ENCODE measurements at regions not wholly inside any gene's neighbourhood (a gene's known extent, or its start where the extent isn't known, plus 50 kb on each side); places are given as distances from the start of the nearest gene placed in this dataset.

- no peak for DNase-seq (ENCODE audit: low spot score)
- no peaks in the 10 kb centered on the region for H4K20me1 ChIP-seq (ENCODE audit: insufficient read depth, poor library complexity, severe bottlenecking)
- no peak overlapping the region for H3K4me2 ChIP-seq
- no peak for TF ChIP-seq EZH2phosphoT487 (IDR thresholded peaks at IDR 0.05; ENCODE audit: low read depth, severe bottlenecking, unreplicated experiment)
- TF ChIP-seq, protein P1, sequence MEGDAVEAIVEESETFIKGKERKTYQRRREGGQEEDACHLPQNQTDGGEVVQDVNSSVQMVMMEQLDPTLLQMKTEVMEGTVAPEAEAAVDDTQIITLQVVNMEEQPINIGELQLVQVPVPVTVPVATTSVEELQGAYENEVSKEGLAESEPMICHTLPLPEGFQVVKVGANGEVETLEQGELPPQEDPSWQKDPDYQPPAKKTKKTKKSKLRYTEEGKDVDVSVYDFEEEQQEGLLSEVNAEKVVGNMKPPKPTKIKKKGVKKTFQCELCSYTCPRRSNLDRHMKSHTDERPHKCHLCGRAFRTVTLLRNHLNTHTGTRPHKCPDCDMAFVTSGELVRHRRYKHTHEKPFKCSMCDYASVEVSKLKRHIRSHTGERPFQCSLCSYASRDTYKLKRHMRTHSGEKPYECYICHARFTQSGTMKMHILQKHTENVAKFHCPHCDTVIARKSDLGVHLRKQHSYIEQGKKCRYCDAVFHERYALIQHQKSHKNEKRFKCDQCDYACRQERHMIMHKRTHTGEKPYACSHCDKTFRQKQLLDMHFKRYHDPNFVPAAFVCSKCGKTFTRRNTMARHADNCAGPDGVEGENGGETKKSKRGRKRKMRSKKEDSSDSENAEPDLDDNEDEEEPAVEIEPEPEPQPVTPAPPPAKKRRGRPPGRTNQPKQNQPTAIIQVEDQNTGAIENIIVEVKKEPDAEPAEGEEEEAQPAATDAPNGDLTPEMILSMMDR (IDR thresholded peaks at IDR 0.05; ENCODE audit: poor library complexity): no peak
- TF ChIP-seq EZH2 (IDR thresholded peaks at IDR 0.05; ENCODE audit: borderline replicate concordance): no peak
- H3K9me3 ChIP-seq (ENCODE audit: low read depth): no peaks in the 10 kb centered on the region
- no peak overlapping the region for H2AFZ ChIP-seq
- no peaks in the 10 kb centered on the region for H3K79me2 ChIP-seq
- peaks cover 17% of the 10 kb centered on the region for H3K27me3 ChIP-seq
- 80% methylated on average over 8 of the region's 8 CpGs for WGBS (ENCODE audit: low lambda C conversion rate, missing lambda C conversion rate)
- H3K9me2 ChIP-seq (replicated peaks; ENCODE audit: insufficient read depth): no peaks in the 10 kb centered on the region
- no peaks in the 10 kb centered on the region for H3K36me3 ChIP-seq (replicated peaks; ENCODE audit: insufficient read depth, low read depth)
- no peak overlapping the region for H3K4me3 ChIP-seq
- H3K27ac ChIP-seq: no peak overlapping the region
- peaks cover 17% of the 10 kb centered on the region for H3K4me1 ChIP-seq (ENCODE audit: insufficient read depth)
These were observed 250.4 kb upstream of the SIX2 start for GRCh38 chr2:45259547-45260160.

DNA sequence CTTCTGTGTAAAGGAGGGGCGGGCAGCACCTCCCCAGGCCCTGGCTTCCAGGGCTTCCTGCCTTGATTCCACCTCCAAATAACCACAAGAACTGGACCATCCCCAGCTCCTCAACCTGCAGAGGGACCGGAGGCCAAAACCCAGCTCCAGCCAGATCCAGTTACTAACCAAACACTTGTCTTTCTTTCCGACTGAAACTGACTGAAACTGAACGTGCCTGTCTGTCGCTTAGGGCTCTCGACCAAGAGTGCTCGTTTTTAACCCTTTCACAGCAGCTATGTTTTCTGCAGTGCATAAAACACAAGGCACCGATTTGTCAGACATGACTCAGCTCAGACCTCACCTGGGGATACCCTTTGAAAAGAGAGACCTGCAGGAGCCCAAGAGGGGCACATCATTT, 249.9 kb upstream of the SIX2 start:
- Histone ChIP-seq H3K27me3 (peaks cover 17% of the 10 kb centered on the region), H3K79me2 (no peaks in the 10 kb centered on the region), H2AFZ (no peak overlapping the region), H3K36me3 (replicated peaks; ENCODE audit: insufficient read depth, low read depth) (no peaks in the 10 kb centered on the region), H3K9me3 (ENCODE audit: low read depth) (no peaks in the 10 kb centered on the region), H4K20me1 (ENCODE audit: insufficient read depth, poor library complexity, severe bottlenecking) (no peaks in the 10 kb centered on the region), H3K9me2 (replicated peaks; ENCODE audit: insufficient read depth) (no peaks in the 10 kb centered on the region), H3K4me3 (no peak overlapping the region), H3K4me2 (no peak overlapping the region), H3K4me1 (ENCODE audit: insufficient read depth) (peaks cover 17% of the 10 kb centered on the region), H3K27ac (no peak overlapping the region)
- 40% methylated on average over 8 of the region's 8 CpGs for WGBS (ENCODE audit: low lambda C conversion rate, missing lambda C conversion rate)
- no peak for DNase-seq (ENCODE audit: low spot score)
- no peak for TF ChIP-seq EZH2phosphoT487 (IDR thresholded peaks at IDR 0.05; ENCODE audit: low read depth, severe bottlenecking, unreplicated experiment)
- TF ChIP-seq, protein P1 (IDR thresholded peaks at IDR 0.05; ENCODE audit: poor library complexity): no peak
- no peak for TF ChIP-seq EZH2 (IDR thresholded peaks at IDR 0.05; ENCODE audit: borderline replicate concordance)

DNA sequence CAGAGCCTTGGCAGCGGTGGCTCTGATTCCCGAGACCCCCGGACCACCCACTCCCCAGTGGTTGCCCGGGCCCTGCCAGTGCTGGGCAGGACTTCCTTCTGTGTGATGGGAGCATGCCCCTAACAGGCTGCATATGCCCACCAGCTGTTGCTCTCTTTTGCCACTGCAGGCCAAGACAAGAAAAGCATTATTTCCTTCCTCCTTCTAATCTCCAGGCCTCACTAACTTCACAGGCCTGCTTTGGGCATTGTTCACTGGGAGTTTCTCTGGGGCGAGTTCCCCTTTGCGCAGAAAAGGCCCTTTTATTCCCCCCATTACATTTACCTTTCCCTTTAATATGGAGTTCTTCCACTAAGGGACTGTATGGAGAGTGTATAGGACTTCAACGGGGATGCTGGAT, 249.1 kb upstream of the SIX2 start:
- H3K27me3 ChIP-seq: peaks cover 13% of the 10 kb centered on the region
- WGBS (ENCODE audit: low lambda C conversion rate, missing lambda C conversion rate): 77% methylated on average over 7 of the region's 7 CpGs

More for the DNA sequence above, 249.1 kb upstream of the SIX2 start:
- Histone ChIP-seq H3K4me3 (no peak overlapping the region), H2AFZ (no peak overlapping the region), H3K4me1 (ENCODE audit: insufficient read depth) (peaks cover 17% of the 10 kb centered on the region), H4K20me1 (ENCODE audit: insufficient read depth, poor library complexity, severe bottlenecking) (no peaks in the 10 kb centered on the region), H3K27ac (no peak overlapping the region), H3K36me3 (replicated peaks; ENCODE audit: insufficient read depth, low read depth) (no peaks in the 10 kb centered on the region), H3K9me3 (ENCODE audit: low read depth) (no peaks in the 10 kb centered on the region), H3K79me2 (no peaks in the 10 kb centered on the region), H3K9me2 (replicated peaks; ENCODE audit: insufficient read depth) (no peaks in the 10 kb centered on the region), H3K4me2 (no peak overlapping the region)
- TF ChIP-seq EZH2 (IDR thresholded peaks at IDR 0.05; ENCODE audit: borderline replicate concordance) (no peak), EZH2phosphoT487 (IDR thresholded peaks at IDR 0.05; ENCODE audit: low read depth, severe bottlenecking, unreplicated experiment) (no peak)
- TF ChIP-seq, protein P1 (IDR thresholded peaks at IDR 0.05; ENCODE audit: poor library complexity): no peak
- no peak for DNase-seq (ENCODE audit: low spot score)
